Activated CD8-positive, alpha-beta T cell treated with anti-CD3 and anti-CD28 coated beads for 36 hours (primary cell): ENCODE measurements at regions not wholly inside any gene's neighbourhood (a gene's known extent, or its start where the extent isn't known, plus 50 kb on each side); places are given as distances from the start of the nearest gene placed in this dataset.

Source experiments
- ATAC-seq: fragments of 200-7000 bp; cut with Tn5 transposase; one replicate; pipeline ENCODE4 v1.10.0; 2021; ENCODE audit warnings: mild to moderate bottlenecking, moderate library complexity
- CTCF ChIA-PET: fragments of 350-600 bp; sonication (Branson Sonifier 250); formaldehyde crosslinking; loops from one replicate; lab custom pipeline; 2021; ENCODE audit warnings: antibody characterized with exemption; lab: Charles Lee
- POLR2A ChIA-PET: fragments of 350-600 bp; sonication (Branson Sonifier 250); formaldehyde crosslinking; loops from one replicate; lab custom pipeline; 2021; ENCODE audit warnings: antibody characterized with exemption; lab: Charles Lee
- DNase-seq: peaks from one replicate; pipeline ENCODE4 v3.0.0-alpha.2; 2020
- H3K27ac Mint-ChIP-seq: one replicate; pipeline ENCODE4 v1.8.0; 2021; ENCODE audit warnings: mild to moderate bottlenecking, mixed read lengths
- H3K27me3 Mint-ChIP-seq: one replicate; pipeline ENCODE4 v1.8.0; 2021; ENCODE audit warnings: mixed read lengths
- H3K36me3 Mint-ChIP-seq: one replicate; pipeline ENCODE4 v1.8.0; 2021; ENCODE audit warnings: low read depth, mixed read lengths
- H3K4me1 Mint-ChIP-seq: one replicate; pipeline ENCODE4 v1.8.0; 2021; ENCODE audit warnings: low read depth, mixed read lengths
- H3K4me3 Mint-ChIP-seq: one replicate; pipeline ENCODE4 v1.8.0; 2021; ENCODE audit warnings: mild to moderate bottlenecking, moderate library complexity, mixed read lengths
- H3K9me3 Mint-ChIP-seq: one replicate; pipeline ENCODE4 v1.8.0; 2021; ENCODE audit warnings: mixed read lengths
- intact Hi-C: fragments of 100-400 bp; cut with micrococcal nuclease; formaldehyde crosslinking; loops from one replicate; pipeline ENCODE4 v1.10.0; 2022
- TF ChIP-seq, protein P1 (sequence below): fragments of 200-600 bp; IDR thresholded peaks from one replicate; pipeline ENCODE4 v1.8.0; 2022; ENCODE audit warnings: antibody characterized with exemption, mild to moderate bottlenecking

DNA sequence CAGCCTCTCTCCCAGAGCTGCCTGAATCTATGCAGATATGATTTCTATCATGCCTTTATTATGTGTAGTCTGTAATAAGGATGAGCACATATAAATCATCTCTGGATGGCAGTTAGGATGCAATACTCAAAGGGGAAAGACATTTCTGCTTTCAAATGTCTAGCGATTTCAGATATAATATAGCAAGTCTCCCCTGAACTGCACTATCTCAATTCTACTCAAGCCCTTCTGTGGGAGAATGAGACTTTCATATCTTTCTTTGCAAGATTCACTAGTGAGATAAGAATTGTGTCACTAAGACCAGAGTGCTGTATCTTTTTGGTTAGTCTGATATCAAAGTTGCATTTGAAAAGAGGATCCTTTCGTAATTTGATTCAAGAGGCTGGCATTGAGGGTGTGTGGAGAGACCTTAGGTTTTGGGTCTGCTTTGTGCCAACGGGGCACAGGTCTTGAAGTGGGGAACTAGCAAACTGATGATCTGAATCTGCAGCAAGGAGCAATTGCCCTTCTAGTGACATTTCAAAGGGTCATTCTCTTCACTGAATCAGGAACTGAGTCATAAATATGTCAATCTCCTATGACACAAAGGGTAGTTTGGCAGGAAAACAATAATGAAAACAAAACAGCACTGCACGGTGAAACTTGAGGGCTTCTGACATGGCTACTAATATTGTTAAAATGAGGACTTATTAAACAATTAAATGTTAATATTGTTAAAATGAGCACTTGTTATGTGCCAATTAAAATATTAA, 305.5 kb upstream of the CLINT1 start:
- no peak for ATAC-seq
- Mint-ChIP-seq H3K27me3 (peaks cover 10% of the 10 kb centered on the region), H3K4me1 (no peaks in the 10 kb centered on the region), H3K9me3 (no peaks in the 10 kb centered on the region), H3K36me3 (no peaks in the 10 kb centered on the region), H3K27ac (no peak overlapping the region), H3K4me3 (no peak overlapping the region)
- no peak for DNase-seq
- ChIA-PET POLR2A (no interaction called here), CTCF (no interaction called here)
- intact Hi-C loops, result no loop called here
- TF ChIP-seq, protein P1, sequence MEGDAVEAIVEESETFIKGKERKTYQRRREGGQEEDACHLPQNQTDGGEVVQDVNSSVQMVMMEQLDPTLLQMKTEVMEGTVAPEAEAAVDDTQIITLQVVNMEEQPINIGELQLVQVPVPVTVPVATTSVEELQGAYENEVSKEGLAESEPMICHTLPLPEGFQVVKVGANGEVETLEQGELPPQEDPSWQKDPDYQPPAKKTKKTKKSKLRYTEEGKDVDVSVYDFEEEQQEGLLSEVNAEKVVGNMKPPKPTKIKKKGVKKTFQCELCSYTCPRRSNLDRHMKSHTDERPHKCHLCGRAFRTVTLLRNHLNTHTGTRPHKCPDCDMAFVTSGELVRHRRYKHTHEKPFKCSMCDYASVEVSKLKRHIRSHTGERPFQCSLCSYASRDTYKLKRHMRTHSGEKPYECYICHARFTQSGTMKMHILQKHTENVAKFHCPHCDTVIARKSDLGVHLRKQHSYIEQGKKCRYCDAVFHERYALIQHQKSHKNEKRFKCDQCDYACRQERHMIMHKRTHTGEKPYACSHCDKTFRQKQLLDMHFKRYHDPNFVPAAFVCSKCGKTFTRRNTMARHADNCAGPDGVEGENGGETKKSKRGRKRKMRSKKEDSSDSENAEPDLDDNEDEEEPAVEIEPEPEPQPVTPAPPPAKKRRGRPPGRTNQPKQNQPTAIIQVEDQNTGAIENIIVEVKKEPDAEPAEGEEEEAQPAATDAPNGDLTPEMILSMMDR, result no peak

DNA sequence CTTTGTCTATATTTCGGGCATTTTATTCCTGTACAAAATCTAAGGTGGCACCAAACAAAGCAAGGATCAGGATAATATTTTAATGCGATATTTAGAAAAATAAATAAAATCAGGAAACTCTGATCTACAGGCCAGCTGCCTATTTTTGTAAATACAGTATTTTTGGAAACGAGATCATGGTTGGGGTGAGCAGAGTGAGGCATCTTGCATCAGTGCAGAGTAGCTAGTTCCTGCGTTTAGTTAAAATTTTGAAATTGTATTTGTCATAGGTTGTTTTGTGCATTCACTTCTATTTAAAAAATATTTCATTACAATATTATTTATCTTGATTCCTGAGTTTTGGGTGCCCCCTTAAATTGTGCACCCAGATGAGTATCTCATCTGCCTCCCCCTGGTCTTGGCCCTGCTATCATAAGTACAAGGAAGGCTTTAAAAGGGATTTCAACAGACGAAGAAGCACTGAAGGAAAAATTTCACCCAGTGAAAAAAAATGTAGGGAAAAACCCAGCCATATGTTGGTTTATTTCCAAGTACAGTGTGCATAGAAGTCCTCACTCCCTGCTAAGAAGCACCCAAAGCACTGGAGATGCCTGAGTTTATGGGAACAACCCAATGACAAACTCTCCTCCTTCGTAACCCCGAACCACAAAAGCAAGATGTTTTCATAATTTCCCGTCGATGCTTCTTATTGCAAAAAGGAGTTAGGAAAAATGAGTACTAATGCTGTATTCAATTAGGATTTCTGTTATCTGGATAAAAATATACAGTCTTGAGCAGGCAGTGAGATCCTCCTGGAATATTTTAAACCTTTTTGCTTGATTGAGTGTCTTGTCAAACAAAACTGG, 304.7 kb upstream of the CLINT1 start:
- H3K4me1 Mint-ChIP-seq, result no peaks in the 10 kb centered on the region
- CTCF ChIA-PET, result interaction anchor here (1.7 kb wide), 1 partner anchor 89 kb away, joined by 4 read pairs; no protein-coding TSS in a partner anchor
- POLR2A ChIA-PET, result no interaction called here
- no peaks in the 10 kb centered on the region for H3K36me3 Mint-ChIP-seq
- H3K27ac Mint-ChIP-seq, result no peak overlapping the region
- H3K4me3 Mint-ChIP-seq, result no peak overlapping the region
- DNase-seq (no peak), ATAC-seq (no peak)
- no peaks in the 10 kb centered on the region for H3K9me3 Mint-ChIP-seq
- intact Hi-C loops, result no loop called here
- TF ChIP-seq, protein P1, result no peak
- peaks cover 10% of the 10 kb centered on the region for H3K27me3 Mint-ChIP-seq

DNA sequence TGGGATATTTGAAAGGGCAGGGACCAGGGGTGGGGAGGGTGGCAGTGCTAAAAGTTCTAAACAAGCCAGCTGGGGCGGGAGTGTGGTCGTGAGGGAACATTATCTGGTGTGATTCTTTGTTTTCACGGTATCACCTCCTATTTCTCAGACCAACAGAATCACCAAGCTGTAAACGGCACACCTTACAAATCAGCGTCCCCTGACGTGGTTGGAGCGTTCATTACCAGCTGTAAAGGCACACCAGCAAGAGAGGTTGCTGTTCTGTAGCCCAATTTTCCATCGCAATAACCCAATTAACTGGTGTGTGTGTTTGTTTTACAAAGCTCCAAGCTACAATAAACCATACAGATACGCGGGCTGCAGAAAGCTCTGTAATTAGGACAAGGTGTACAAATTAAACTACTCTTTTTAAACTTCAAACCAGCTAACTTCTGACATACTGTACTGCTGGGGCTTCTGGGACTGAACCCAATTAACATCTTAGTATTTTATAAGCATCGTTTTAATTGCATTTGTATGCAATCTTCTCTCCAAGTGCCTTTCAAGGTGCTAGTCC, 303.6 kb upstream of the CLINT1 start:
- TF ChIP-seq, protein P1, result no peak
- DNase-seq, result no peak
- H3K4me1 Mint-ChIP-seq, result no peaks in the 10 kb centered on the region
- H3K4me3 Mint-ChIP-seq, result no peak overlapping the region
- ATAC-seq, result no peak
- H3K27ac Mint-ChIP-seq, result no peak overlapping the region
- intact Hi-C loops, result no loop called here
- peaks cover 12% of the 10 kb centered on the region for H3K27me3 Mint-ChIP-seq
- CTCF ChIA-PET, result interaction anchor here (1.7 kb wide), 1 partner anchor 88 kb away, joined by 4 read pairs; no protein-coding TSS in a partner anchor
- H3K9me3 Mint-ChIP-seq, result no peaks in the 10 kb centered on the region
- POLR2A ChIA-PET, result no interaction called here
- H3K36me3 Mint-ChIP-seq, result no peaks in the 10 kb centered on the region

DNA sequence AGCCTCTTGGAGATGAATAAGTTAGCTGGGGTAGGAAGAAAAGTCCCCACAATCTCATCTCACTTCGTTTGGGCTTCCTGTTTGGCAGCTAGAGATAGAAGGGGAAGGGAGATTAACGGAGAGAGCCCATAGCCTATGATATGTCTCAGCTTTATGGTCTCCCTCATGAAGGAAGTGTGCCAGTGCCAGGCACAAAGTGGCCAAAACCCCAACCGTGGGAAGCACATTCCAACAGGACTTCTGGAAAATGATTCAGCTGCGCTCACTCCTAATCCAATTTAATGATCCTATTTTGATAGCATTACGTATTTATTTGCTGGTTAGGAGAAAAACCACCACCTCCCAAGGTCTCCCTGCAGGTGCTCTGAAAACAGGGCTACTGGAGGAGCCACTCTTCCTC, 303.1 kb upstream of the CLINT1 start:
- H3K4me3 Mint-ChIP-seq, result no peak overlapping the region
- no peak for ATAC-seq
- TF ChIP-seq, protein P1, result no peak
- H3K9me3 Mint-ChIP-seq, result no peaks in the 10 kb centered on the region
- no peaks in the 10 kb centered on the region for H3K36me3 Mint-ChIP-seq
- no peak overlapping the region for H3K27ac Mint-ChIP-seq
- H3K4me1 Mint-ChIP-seq, result no peaks in the 10 kb centered on the region
- no peak for DNase-seq
- peaks cover 12% of the 10 kb centered on the region for H3K27me3 Mint-ChIP-seq
- CTCF ChIA-PET, result interaction anchor here (1.7 kb wide), 1 partner anchor 87 kb away, joined by 4 read pairs; no protein-coding TSS in a partner anchor
- intact Hi-C loops, result no loop called here
- POLR2A ChIA-PET, result no interaction called here
